NCI-H2029 (cell line): ENCODE measurements at regions not wholly inside any gene's neighbourhood (a gene's known extent, or its start where the extent isn't known, plus 50 kb on each side); places are given as distances from the start of the nearest gene placed in this dataset.
"Not testable (repeated sequence)": the region's sequence is repeated elsewhere in the genome, so short reads cannot be mapped to it uniquely, and the experiment has no call there.

Experiments used
- DNase-seq: peaks from one replicate; lab custom pipeline; 2025; lab: John Stamatoyannopoulos, UW

DNA sequence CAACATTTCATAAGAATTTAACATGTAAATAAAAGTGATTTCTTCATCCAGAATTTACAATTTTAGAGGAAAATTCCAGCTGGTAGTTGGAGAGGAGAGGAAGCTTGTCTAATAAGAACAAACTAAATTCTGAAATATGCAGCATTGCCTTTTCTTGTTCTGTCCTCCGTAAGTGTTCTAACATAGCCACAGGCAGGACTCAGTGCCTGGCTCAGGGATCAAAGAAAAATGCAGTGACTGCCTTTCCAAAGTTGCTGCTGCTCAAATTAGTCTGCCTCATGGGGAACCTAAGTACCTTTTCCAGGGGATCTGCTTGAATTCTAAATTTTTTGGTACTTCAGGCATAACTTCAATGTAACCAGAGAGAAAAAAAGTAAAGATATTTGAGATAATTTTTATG is 713.0 kb upstream of the CADM2 start:
- no peak for DNase-seq

DNA sequence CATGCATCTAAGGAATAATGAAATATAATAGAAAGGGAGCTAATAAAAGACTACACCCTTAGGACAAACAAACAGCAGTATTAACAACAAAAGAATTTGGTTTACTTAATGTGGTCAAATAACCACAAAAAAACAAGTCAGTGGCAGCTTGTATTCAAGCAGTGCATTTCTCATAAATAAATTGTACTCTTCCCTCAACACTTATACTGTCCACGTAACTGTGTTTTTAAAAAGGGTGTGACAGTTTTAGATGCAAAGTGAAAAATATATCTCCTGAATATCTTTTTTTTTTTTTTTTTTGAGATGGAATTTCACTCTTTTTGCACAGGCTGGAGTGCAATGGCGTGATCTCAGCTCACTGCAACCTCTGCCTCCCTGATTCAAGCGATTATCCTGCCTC is 698.2 kb upstream of the CADM2 start:
- DNase-seq: no peak

DNA sequence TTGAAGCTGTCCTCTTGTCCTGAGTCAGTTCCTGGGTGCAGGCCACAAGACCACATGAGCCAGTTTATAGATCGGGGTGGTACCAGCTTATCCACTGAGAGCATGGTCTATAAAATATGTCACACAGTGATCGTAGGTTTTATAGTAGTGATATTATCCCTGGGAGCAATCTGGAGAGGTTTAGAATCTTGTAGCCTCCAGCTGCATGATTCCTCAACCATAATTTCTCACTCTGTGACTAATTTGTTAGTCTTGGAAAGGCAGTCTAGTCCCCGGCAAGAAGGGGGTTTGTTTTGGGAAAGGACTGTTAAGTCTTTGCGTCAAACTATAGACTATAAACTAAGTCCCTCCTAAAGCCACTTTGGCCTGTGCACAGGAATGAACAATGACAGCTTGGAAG is 693.0 kb upstream of the CADM2 start:
- no peak for DNase-seq

DNA sequence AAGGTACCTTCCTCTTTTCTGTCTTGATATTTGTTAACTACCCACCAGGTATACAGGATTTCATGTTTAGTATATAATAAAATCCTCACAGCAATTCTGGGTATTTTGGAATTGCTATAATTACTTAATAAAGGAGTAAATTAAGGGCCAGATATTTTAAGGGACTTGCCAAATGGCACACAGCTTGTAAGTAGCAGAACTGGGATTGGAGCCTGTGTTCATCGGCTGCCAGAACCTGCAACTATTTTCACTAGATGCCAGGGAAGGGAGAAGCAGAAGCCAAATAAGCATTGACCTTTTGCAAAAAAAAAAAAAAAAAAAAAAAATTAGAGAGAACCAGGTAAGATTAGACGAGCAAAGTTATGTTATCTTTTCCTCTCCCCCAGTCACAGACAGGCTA is 683.3 kb upstream of the CADM2 start:
- no peak for DNase-seq

DNA sequence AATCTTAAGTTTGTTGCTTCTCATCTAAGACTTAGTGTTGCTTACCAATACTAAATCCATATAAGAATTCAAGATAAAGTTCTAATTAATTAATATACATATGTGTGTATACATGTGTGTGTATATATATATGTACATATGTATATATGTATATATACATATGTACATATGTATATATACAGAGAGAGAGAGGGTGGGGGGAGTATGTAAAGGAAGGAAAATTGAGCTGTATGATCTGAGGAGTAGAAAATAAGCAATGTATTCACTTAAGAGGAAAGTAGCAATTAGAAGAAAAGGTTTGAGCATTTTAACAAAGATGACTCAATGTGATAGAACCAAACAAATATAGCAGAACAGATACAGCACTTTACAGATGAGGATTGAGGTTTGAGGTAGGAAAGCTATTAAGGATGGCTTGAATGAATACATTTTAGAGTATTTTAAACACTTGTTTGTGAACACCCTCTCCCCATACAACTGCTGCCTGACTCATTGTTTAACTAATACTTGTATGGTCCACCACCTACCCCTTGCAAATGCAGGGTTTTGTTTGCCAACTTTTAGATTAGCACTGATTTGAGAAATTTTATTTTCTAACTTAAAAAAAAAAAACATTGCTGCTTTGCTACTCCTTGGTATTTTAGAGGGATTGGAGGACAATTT is 681.1 kb upstream of the CADM2 start:
- DNase-seq: no peak

DNA sequence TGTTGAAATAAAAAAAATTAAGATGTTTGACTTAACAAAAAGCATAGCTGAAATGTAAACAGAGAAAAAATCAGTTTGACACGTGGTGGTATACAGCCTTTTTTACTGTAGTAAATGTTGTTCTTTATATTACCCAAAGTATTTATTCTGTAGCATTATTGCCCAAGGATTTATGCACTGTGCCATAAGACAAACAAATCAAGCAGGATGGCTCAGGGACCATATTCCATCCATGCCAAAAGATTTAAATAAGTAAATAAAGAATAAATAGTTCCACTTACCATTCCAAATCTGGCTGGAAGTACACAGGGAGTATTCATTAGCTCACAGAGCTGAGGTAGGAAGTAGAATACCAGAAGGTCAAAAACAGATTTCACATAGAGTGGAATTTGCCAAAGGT is 666.7 kb upstream of the CADM2 start:
- DNase-seq: no peak

DNA sequence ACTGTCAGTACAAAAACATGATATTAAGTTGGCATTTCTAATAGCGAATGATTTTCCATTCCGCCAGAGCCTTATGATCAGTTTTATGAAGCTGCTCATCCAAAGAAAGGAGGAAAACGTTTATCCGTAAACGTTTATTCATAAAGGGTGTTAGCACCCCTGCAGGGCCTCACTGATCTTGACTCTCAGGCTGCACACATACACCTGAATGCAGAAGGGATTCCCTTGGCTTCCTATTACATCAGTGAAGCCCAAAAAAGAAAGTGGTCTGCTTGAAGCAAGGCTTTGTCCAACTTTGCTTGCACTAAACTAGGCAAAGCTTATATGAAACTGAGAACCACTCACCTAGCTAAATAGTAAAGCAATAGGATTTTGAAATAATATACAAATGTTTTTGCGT is 659.5 kb upstream of the CADM2 start:
- DNase-seq: no peak

DNA sequence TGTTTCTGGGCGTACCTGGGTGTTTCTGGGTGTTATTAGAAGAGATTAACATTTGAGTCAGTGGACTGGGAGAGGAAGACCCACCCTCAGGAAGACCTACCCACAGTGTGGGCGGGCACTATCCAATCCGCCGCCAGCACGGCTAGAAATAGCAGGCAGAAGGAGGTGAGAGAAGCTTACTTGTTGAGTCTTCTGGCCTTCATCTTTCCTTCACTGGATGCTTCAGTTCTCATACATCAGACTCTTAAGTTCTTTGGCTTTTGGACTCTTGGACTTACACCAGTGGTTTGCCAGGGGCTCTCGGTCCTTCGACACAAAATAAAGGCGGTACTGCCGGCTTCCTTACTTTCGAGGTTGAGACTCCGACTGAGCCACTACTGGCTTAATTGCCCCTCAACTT is 654.6 kb upstream of the CADM2 start:
- DNase-seq: no peak

DNA sequence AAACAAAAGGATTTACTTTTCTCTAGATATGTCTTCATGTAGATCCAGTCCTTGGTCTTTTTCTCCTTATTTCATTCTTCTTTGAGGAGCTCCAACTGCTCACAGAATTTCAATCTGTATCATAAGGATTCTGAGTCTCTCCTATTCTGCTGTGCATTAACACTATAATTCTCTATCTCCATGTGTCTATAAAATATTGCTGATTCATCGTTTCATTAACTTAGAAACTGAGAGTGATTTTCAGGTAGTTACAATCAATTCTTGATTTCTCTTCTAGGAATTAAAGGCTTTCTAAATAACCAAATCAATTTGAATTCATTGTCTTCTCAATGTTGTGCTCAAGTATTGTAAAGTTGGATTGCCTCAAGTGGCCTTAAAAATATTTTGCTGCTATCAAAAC is 651.5 kb upstream of the CADM2 start:
- DNase-seq: no peak

DNA sequence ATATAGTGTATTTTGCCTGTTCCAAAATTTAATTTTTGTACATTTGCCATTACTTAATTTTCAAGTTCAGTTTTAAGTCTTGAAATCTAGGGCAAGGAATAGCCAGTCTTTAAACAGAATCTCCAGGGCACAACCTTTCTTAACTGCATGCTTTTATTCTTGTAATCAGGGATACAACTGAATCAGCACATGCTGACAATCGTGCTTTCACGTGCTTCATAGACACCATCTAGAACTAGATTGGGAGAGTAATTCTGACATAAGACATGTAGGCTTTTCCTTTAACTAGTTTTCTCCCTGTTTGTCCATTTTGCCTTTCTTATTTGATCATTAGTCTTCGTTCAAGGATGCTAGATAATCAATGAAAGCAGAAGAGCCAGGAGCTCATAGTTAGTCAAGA is 650.4 kb upstream of the CADM2 start:
- no peak for DNase-seq

DNA sequence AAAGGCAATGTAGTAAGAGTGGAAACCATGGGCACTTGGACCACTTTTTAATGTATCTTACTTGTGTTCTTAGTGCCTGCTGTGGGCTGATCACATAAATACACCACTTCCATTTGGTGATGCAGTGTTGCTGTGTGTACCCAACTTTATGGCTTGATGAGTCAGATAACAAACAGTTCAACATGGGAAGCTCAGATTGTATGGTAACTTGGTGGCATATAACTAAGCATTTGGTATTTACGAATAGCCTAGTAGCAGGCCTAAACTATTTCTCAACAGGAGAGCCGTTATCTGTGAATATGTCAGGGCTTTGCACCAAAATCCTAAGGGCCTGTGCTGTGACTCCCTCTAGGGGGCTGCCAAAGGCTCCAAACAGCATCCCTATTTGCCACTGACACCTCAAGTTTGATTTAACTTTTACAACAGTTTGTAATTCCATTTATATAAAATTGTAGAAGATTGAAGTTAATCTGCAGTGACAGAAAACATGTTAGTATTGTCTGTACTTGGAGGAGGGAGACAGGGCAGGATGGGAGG is 640.4 kb upstream of the CADM2 start:
- DNase-seq: no peak

DNA sequence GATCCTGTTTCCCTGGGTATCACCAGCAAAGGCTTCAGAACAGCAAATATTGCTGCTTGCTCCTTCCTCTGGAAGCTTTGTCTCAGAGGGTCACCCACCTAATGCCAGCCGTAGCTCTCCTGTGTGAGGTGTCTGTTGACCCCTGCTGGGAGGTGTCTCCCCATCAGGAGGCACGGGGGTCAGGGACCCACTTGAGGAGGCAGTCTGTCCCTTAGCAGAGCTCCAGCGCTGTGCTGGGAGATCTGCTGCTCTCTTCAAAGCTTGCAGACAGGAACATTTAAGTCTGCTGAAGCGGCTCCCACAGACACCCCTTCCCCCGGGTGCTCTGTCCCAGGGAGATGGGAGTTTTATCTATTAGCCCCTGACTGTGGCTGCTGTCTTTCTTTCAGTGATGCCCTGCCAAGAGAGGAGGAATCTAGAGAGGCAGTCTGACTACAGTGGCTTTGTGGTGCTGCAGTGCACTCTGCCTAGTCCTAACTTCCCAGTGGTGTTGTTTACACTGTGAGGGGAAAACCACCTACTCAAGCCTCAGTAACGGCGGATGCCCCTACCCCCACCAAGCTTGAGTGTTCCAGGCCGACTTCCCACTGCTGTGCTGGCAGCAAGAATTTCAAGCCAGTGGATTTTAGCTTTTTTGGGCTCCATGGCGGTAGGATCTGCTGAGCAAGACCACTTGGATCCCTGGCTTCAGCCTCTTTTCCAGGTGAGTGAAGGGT is 593.1 kb upstream of the CADM2 start:
- DNase-seq: not testable (repeated sequence)
